OCI-LY7 (cell line): ENCODE measurements at regions not wholly inside any gene's neighbourhood (a gene's known extent, or its start where the extent isn't known, plus 50 kb on each side); places are given as distances from the start of the nearest gene placed in this dataset.
"Not testable (repeated sequence)": the region's sequence is repeated elsewhere in the genome, so short reads cannot be mapped to it uniquely, and the experiment has no call there.

Experiments
- BruUV-seq: library from RNA; stranded (reverse); fragments of 400-500 nt; replicated peaks from 2 replicates; lab custom pipeline; 2021; lab: Mats Ljungman, UMichigan
- CTCF ChIA-PET: fragments of 300-600 bp; sonication (Branson Sonifier 250); formaldehyde crosslinking; loops from one replicate; lab custom pipeline; 2022; ENCODE audit warnings: antibody characterized with exemption; ENCODE audit not compliant: unreplicated experiment; lab: Charles Lee
- POLR2A ChIA-PET: fragments of 300-600 bp; sonication (Branson Sonifier 250); formaldehyde crosslinking; loops from one replicate; lab custom pipeline; 2022; ENCODE audit warnings: antibody characterized with exemption; lab: Charles Lee
- DNase-seq: peaks from one replicate; pipeline ENCODE4 v3.0.0-alpha.2; 2015; ENCODE audit warnings: low spot score
- H2AFZ ChIP-seq: fragments of 200-600 bp; sonication (generic), shearing (Covaris generic); 2 replicates; pipeline ENCODE4 v1.6.1; 2014; ENCODE audit warnings: mild to moderate bottlenecking, antibody characterized with exemption, low read length, moderate library complexity
- H3K27ac ChIP-seq: fragments of 200-600 bp; sonication (generic); 2 replicates; pipeline ENCODE4 v1.5.1; 2014; ENCODE audit warnings: mixed run types, low read depth, mild to moderate bottlenecking, moderate library complexity, low read length, inconsistent platforms; ENCODE audit not compliant: poor library complexity, severe bottlenecking
- H3K36me3 ChIP-seq: fragments of 200-600 bp; sonication (generic); 2 replicates; pipeline ENCODE4 v1.6.1; 2014; ENCODE audit warnings: mild to moderate bottlenecking, antibody characterized with exemption, low read length, moderate library complexity, mixed read lengths; ENCODE audit not compliant: insufficient read depth
- H3K4me1 ChIP-seq: fragments of 200-600 bp; sonication (generic); 2 replicates; pipeline ENCODE4 v1.5.1; 2014; ENCODE audit warnings: mild to moderate bottlenecking, low read length; ENCODE audit not compliant: insufficient read depth, poor library complexity, severe bottlenecking
- H3K4me2 ChIP-seq: fragments of 200-600 bp; sonication (generic); 2 replicates; pipeline ENCODE4 v1.6.1; 2014; ENCODE audit warnings: mild to moderate bottlenecking, low read length
- H3K4me3 ChIP-seq: fragments of 200-600 bp; sonication (generic); 2 replicates; pipeline ENCODE4 v1.5.1; 2014; ENCODE audit warnings: mild to moderate bottlenecking, low read depth, low read length; ENCODE audit not compliant: poor library complexity, severe bottlenecking
- H3K79me2 ChIP-seq: fragments of 200-600 bp; sonication (generic); 2 replicates; pipeline ENCODE4 v1.6.1; 2016; ENCODE audit warnings: low read depth, mild to moderate bottlenecking, low read length, moderate library complexity, mixed read lengths; ENCODE audit not compliant: insufficient read depth
- H3K9me2 ChIP-seq: fragments of 200-600 bp; sonication (generic); 2 replicates; pipeline ENCODE4 v1.6.1; 2016; ENCODE audit warnings: mild to moderate bottlenecking, low read length, mixed read lengths; ENCODE audit not compliant: insufficient read depth
- H3K9me3 ChIP-seq: fragments of 200-600 bp; sonication (generic); 2 replicates; pipeline ENCODE4 v1.6.1; 2014; ENCODE audit warnings: mild to moderate bottlenecking, mixed run types, low read length, mixed read lengths
- H4K20me1 ChIP-seq: fragments of 200-600 bp; sonication (generic); 2 replicates; pipeline ENCODE4 v1.6.1; 2014; ENCODE audit warnings: mild to moderate bottlenecking, antibody characterized with exemption, low read length, moderate library complexity, mixed read lengths; ENCODE audit not compliant: insufficient read depth
- EZH2phosphoT487 ChIP-seq: fragments of 200-600 bp; sonication (generic); IDR thresholded peaks from 2 replicates; pipeline ENCODE4 v1.6.1; 2018; ENCODE audit warnings: low read depth, borderline replicate concordance, mild to moderate bottlenecking, mixed run types, antibody characterized with exemption, low read length, moderate library complexity, mixed read lengths
- intact Hi-C: fragments of 100-400 bp; cut with micrococcal nuclease; formaldehyde crosslinking; loops from one replicate; pipeline ENCODE4 v1.10.0; 2022; ENCODE audit not compliant: unreplicated experiment
- TF ChIP-seq, protein P1 (sequence below): fragments of 200-600 bp; sonication (generic); conservative IDR thresholded peaks from 2 replicates; pipeline ENCODE4 v1.5.1; 2014; ENCODE audit warnings: mild to moderate bottlenecking, antibody characterized with exemption, low read length, moderate library complexity, mixed read lengths

DNA sequence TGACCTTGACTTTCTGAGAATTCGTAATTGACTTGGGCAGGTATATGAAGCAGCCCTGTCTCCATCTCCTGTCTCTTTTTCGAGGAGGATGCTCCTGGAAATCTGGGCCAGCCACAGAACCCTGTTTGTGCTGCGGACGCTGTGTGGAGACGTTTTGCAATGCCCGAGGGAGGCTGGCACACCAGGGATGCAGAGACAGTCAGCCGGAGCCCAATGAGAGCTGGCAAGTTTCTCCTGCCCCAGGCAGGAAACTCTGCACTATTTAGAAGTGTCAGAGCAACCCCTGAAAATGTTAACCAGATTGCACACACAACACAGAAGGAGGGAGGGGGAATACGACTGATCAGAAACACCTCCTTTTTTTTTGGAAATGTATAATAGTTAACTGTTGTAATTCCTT lies 103.2 kb upstream of the DYRK2 start:
- intact Hi-C loops: no loop called here
- Histone ChIP-seq H3K9me3 (no peaks in the 10 kb centered on the region), H3K27ac (no peak overlapping the region), H3K9me2 (no peaks in the 10 kb centered on the region), H2AFZ (no peak overlapping the region), H4K20me1 (no peaks in the 10 kb centered on the region), H3K4me2 (no peak overlapping the region), H3K4me3 (no peak overlapping the region), H3K4me1 (no peaks in the 10 kb centered on the region), H3K79me2 (no peaks in the 10 kb centered on the region), H3K36me3 (no peaks in the 10 kb centered on the region)
- no TSS peak for BruUV-seq
- no peak for DNase-seq
- POLR2A ChIA-PET: no interaction called here
- TF ChIP-seq, protein P1, sequence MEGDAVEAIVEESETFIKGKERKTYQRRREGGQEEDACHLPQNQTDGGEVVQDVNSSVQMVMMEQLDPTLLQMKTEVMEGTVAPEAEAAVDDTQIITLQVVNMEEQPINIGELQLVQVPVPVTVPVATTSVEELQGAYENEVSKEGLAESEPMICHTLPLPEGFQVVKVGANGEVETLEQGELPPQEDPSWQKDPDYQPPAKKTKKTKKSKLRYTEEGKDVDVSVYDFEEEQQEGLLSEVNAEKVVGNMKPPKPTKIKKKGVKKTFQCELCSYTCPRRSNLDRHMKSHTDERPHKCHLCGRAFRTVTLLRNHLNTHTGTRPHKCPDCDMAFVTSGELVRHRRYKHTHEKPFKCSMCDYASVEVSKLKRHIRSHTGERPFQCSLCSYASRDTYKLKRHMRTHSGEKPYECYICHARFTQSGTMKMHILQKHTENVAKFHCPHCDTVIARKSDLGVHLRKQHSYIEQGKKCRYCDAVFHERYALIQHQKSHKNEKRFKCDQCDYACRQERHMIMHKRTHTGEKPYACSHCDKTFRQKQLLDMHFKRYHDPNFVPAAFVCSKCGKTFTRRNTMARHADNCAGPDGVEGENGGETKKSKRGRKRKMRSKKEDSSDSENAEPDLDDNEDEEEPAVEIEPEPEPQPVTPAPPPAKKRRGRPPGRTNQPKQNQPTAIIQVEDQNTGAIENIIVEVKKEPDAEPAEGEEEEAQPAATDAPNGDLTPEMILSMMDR: no peak
- no peak for TF ChIP-seq EZH2phosphoT487
- CTCF ChIA-PET: no interaction called here

GRCh38 chr12:67546746-67547145 lies 101.8 kb upstream of the DYRK2 start:
- TF ChIP-seq EZH2phosphoT487: no peak
- TF ChIP-seq, protein P1: no peak
- H3K9me3 ChIP-seq: no peaks in the 10 kb centered on the region
- H4K20me1 ChIP-seq: no peaks in the 10 kb centered on the region
- H3K4me2 ChIP-seq: no peak overlapping the region
- no peaks in the 10 kb centered on the region for H3K9me2 ChIP-seq
- intact Hi-C loops: no loop called here
- no peaks in the 10 kb centered on the region for H3K79me2 ChIP-seq
- ChIA-PET CTCF (no interaction called here), POLR2A (interaction anchor here (0.6 kb wide), 1 partner anchor 253 kb away, joined by 3 read pairs; no protein-coding TSS in a partner anchor)
- no peak for DNase-seq
- H3K36me3 ChIP-seq: no peaks in the 10 kb centered on the region
- no peak overlapping the region for H3K27ac ChIP-seq
- no peak overlapping the region for H3K4me3 ChIP-seq
- no peaks in the 10 kb centered on the region for H3K4me1 ChIP-seq
- BruUV-seq: no TSS peak
- no peak overlapping the region for H2AFZ ChIP-seq

DNA sequence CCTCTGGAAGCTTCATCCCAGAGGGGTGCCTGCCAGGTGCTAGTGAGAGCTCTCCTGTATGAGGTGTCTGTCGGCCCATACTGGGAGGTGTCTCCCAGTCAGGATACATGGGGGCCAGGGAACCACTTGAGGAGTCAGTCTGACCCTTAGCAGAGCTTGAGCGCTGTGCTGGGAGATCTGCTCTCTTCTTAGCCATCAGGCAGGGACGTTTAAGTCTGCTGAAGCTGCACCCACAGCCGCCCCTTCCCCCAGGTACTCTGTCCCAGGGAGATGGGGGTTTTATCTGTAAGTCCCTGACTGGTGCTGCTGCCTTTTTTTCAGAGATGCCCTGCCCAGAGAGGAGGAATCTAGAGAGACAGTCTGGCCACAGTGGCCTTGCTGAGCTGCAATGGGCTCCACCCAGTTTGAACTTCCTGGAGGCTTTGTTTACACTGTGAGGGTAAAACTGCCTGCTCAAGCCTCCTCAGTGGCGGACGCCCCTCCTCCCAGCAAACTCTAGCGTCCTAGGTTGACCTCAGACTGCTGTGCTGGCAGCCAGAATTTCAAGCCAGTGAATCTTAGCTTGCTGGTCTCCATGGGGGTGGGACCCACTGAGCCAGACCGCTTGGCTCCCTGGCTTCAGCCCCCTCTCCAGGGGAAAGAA lies 93.3 kb upstream of the DYRK2 start:
- peak; percentile 18 for DNase-seq
- CTCF ChIA-PET, H3K27ac ChIP-seq, H3K9me2 ChIP-seq, H3K4me2 ChIP-seq, intact Hi-C loops, H3K4me3 ChIP-seq, H2AFZ ChIP-seq, H3K9me3 ChIP-seq, BruUV-seq, POLR2A ChIA-PET, H3K79me2 ChIP-seq, H3K4me1 ChIP-seq, H3K36me3 ChIP-seq, H4K20me1 ChIP-seq: not testable (repeated sequence)
